H1 (cell line): ENCODE measurements at regions not wholly inside any gene's neighbourhood (a gene's known extent, or its start where the extent isn't known, plus 50 kb on each side); places are given as distances from the start of the nearest gene placed in this dataset.

Source experiments
- CTCF ChIA-PET: fragments of 300-600 bp; sonication (Branson Sonifier 250); formaldehyde crosslinking; loops from one replicate; lab custom pipeline; 2021; ENCODE audit not compliant: partially characterized antibody; lab: Charles Lee
- POLR2A ChIA-PET: fragments of 300-600 bp; sonication (Branson Sonifier 250); formaldehyde crosslinking; loops from one replicate; lab custom pipeline; 2021; ENCODE audit warnings: inconsistent platforms; ENCODE audit not compliant: partially characterized antibody; lab: Charles Lee
- DNase-seq, 2 experiments: peaks; one replicate each; pipeline versions ENCODE4 v3.0.0 to v3.0.0-alpha.2; 2010 to 2022; ENCODE audit warnings: low spot score in 2 of 2, low read depth in 1 of 2, mixed read lengths in 1 of 2
- FAIRE-seq: peaks from 2 replicates; lab custom pipeline; 2011; peaks lifted over from hg19 to GRCh38; lab: Jason Lieb, UNC
- H2AFZ ChIP-seq: 2 replicates; pipeline ENCODE4 v1.8.1; 2012; ENCODE audit warnings: low read length, inconsistent platforms
- H2AK5ac ChIP-seq: 2 replicates; pipeline ENCODE4 v1.6.1; 2013; ENCODE audit warnings: low read depth, low read length
- H2BK120ac ChIP-seq: replicated peaks from 2 replicates; pipeline ENCODE3; 2013; ENCODE audit warnings: low read depth, low read length, inconsistent platforms
- H2BK12ac ChIP-seq: 2 replicates; pipeline ENCODE4 v1.6.1; 2013; ENCODE audit warnings: low read depth, low read length
- H2BK15ac ChIP-seq: 2 replicates; pipeline ENCODE4 v1.6.1; 2013; ENCODE audit warnings: low read length
- H2BK20ac ChIP-seq: 2 replicates; pipeline ENCODE4 v1.6.1; 2013; ENCODE audit warnings: low read length
- H2BK5ac ChIP-seq: 2 replicates; pipeline ENCODE4 v1.6.1; 2013; ENCODE audit warnings: low read depth, low read length
- H3K14ac ChIP-seq: 2 replicates; pipeline ENCODE4 v1.6.1; 2013; ENCODE audit warnings: inconsistent platforms; ENCODE audit not compliant: insufficient read length
- H3K18ac ChIP-seq: 2 replicates; pipeline ENCODE4 v1.6.1; 2013; ENCODE audit warnings: low read length; ENCODE audit errors: extremely low read depth
- H3K23ac ChIP-seq: 2 replicates; pipeline ENCODE4 v1.6.1; 2013; ENCODE audit warnings: inconsistent platforms; ENCODE audit not compliant: insufficient read length
- H3K23me2 ChIP-seq: 2 replicates; pipeline ENCODE4 v1.6.1; 2013; ENCODE audit warnings: low read depth, low read length
- H3K27ac ChIP-seq: 2 replicates; pipeline ENCODE4 v1.6.1; 2011; ENCODE audit warnings: low read depth, low read length, inconsistent platforms
- H3K27me3 ChIP-seq, 4 experiments: replicated peaks in 1 of 4; 1 replicate in 1 of 4; 2 replicates in 3 of 4; pipeline versions ENCODE4 v1.6.1 to v1.8.1; 2011 to 2013; ENCODE audit warnings: low read length in 3 of 4, mild to moderate bottlenecking in 3 of 4, inconsistent platforms in 2 of 4, mixed read lengths in 2 of 4, moderate library complexity in 1 of 4; ENCODE audit not compliant: control insufficient read depth in 3 of 4, insufficient read depth in 3 of 4; ENCODE audit errors: extremely low read depth in 1 of 4
- H3K36me3 ChIP-seq, 4 experiments: 2 replicates each; pipeline versions ENCODE4 v1.6.1 to v1.8.1; 2011 to 2013; ENCODE audit warnings: mild to moderate bottlenecking in 4 of 4, low read length in 3 of 4, moderate library complexity in 2 of 4, control low read depth in 1 of 4, inconsistent platforms in 1 of 4; ENCODE audit not compliant: insufficient read depth in 4 of 4, control insufficient read depth in 2 of 4
- H3K4ac ChIP-seq: replicated peaks from 2 replicates; pipeline ENCODE3; 2013; ENCODE audit warnings: low read length, low read depth, mixed read lengths, inconsistent platforms; ENCODE audit not compliant: insufficient read length
- H3K4me1 ChIP-seq, 4 experiments: replicated peaks in 1 of 4; 1 replicate in 1 of 4; 2 replicates in 3 of 4; pipeline versions ENCODE4 v1.6.1 to v1.8.1; 2011 to 2013; ENCODE audit warnings: low read length in 3 of 4, inconsistent platforms in 2 of 4, mixed read lengths in 1 of 4; ENCODE audit not compliant: insufficient read depth in 4 of 4, control insufficient read depth in 3 of 4
- H3K4me2 ChIP-seq, 2 experiments: 2 replicates each; pipeline versions ENCODE4 v1.6.1 to v1.8.1; 2011 to 2013; ENCODE audit warnings: low read depth in 2 of 2, low read length in 2 of 2, control low read depth in 1 of 2, inconsistent platforms in 1 of 2, mild to moderate bottlenecking in 1 of 2; ENCODE audit not compliant: insufficient read depth in 1 of 2
- H3K4me3 ChIP-seq, 4 experiments: fragments of 200-600, 300-600 bp in 1 of 4; sonication (generic), shearing (Covaris generic), sonication (Bioruptor Twin) in 1 of 4; 2 replicates each; pipeline versions ENCODE4 v1.5.1 to v1.8.1; 2011 to 2016; ENCODE audit warnings: low read length in 4 of 4, low read depth in 3 of 4, control low read depth in 2 of 4, inconsistent platforms in 2 of 4, mild to moderate bottlenecking in 2 of 4, mixed read lengths in 1 of 4, moderate library complexity in 1 of 4; ENCODE audit not compliant: insufficient read depth in 2 of 4; ENCODE audit errors: extremely low read depth in 1 of 4
- H3K56ac ChIP-seq: replicated peaks from 2 replicates; pipeline ENCODE3; 2013; ENCODE audit warnings: low read depth, mild to moderate bottlenecking, mixed read lengths, low read length, inconsistent platforms; ENCODE audit not compliant: insufficient read length
- H3K79me1 ChIP-seq: 2 replicates; pipeline ENCODE4 v1.6.1; 2013; ENCODE audit warnings: low read depth, low read length, control low read depth
- H3K79me2 ChIP-seq, 2 experiments: 2 replicates each; pipeline versions ENCODE4 v1.6.1 to v1.8.1; 2012 to 2013; ENCODE audit warnings: low read length in 2 of 2, mild to moderate bottlenecking in 2 of 2, inconsistent platforms in 1 of 2; ENCODE audit not compliant: insufficient read depth in 2 of 2, control insufficient read depth in 1 of 2
- H3K9ac ChIP-seq, 4 experiments: replicated peaks in 1 of 4; 1 replicate in 1 of 4; 2 replicates in 3 of 4; pipeline versions ENCODE4 v1.6.1 to v1.8.1; 2011 to 2013; ENCODE audit warnings: low read depth in 3 of 4, low read length in 3 of 4, control low read depth in 2 of 4, mild to moderate bottlenecking in 2 of 4, moderate library complexity in 2 of 4, inconsistent platforms in 1 of 4; ENCODE audit errors: extremely low read depth in 1 of 4
- H3K9me3 ChIP-seq, 2 experiments: 2 replicates each; pipeline versions ENCODE4 v1.6.1 to v1.8.1; 2012 to 2013; ENCODE audit warnings: mild to moderate bottlenecking in 2 of 2, moderate library complexity in 2 of 2, control low read depth in 1 of 2, inconsistent platforms in 1 of 2, low read depth in 1 of 2, low read length in 1 of 2, mixed read lengths in 1 of 2; ENCODE audit not compliant: insufficient read depth in 2 of 2
- H4K20me1 ChIP-seq, 2 experiments: replicated peaks in 1 of 2; 2 replicates each; pipeline versions ENCODE3 to v1.8.1; 2011 to 2013; ENCODE audit warnings: inconsistent platforms in 2 of 2, low read length in 2 of 2, mild to moderate bottlenecking in 1 of 2; ENCODE audit not compliant: insufficient read depth in 2 of 2, control insufficient read depth in 1 of 2
- H4K5ac ChIP-seq: 2 replicates; pipeline ENCODE4 v1.6.1; 2013; ENCODE audit warnings: low read length, low read depth, mixed read lengths, inconsistent platforms; ENCODE audit not compliant: insufficient read length
- H4K8ac ChIP-seq: 2 replicates; pipeline ENCODE4 v1.8.0; 2013; ENCODE audit warnings: mild to moderate bottlenecking, moderate library complexity, low read length, inconsistent platforms; ENCODE audit not compliant: insufficient read depth; ENCODE audit errors: extremely low read depth
- H4K91ac ChIP-seq: replicated peaks from 2 replicates; pipeline ENCODE3; 2013; ENCODE audit warnings: low read length, mixed read lengths, inconsistent platforms; ENCODE audit not compliant: insufficient read length
- CBX5 ChIP-seq: fragments of 300-800, 300-1000 bp; sonication (generic); IDR thresholded peaks from 2 replicates; pipeline ENCODE4 v1.7.1; 2016; ENCODE audit warnings: antibody characterized with exemption, low read length, low read depth
- HDAC2 ChIP-seq, 2 experiments: fragments of 300-600 bp in 1 of 2; sonication (generic) in 1 of 2; IDR thresholded peaks; 2 replicates each; pipeline ENCODE4 v1.6.1; 2011 to 2012; ENCODE audit warnings: low read depth in 2 of 2, low read length in 2 of 2, mild to moderate bottlenecking in 2 of 2, moderate library complexity in 2 of 2, borderline replicate concordance in 1 of 2, inconsistent platforms in 1 of 2
- JUND ChIP-seq: IDR thresholded peaks from 2 replicates; pipeline ENCODE4 v1.6.1; 2011; ENCODE audit warnings: mild to moderate bottlenecking, improper control_type of control experiment, low read length
- KDM1A ChIP-seq: fragments of 200-600, 300-600 bp; sonication (generic); IDR thresholded peaks from 2 replicates; pipeline ENCODE4 v1.7.1; 2016; ENCODE audit warnings: mild to moderate bottlenecking, low read length, borderline replicate concordance
- KDM4A ChIP-seq: IDR thresholded peaks from one replicate; pipeline ENCODE4 v1.7.1; 2012; ENCODE audit warnings: low read depth, mild to moderate bottlenecking, moderate library complexity, low read length, inconsistent platforms; ENCODE audit not compliant: severe bottlenecking
- PHF8 ChIP-seq: fragments of 200-600 bp; sonication (generic); conservative IDR thresholded peaks from 2 replicates; pipeline ENCODE4 v1.7.1; 2012; ENCODE audit warnings: low read depth, mild to moderate bottlenecking, inconsistent platforms, low read length, moderate library complexity
- POLR2A ChIP-seq, 2 experiments: IDR thresholded peaks; 1 replicate in 1 of 2; 2 replicates in 1 of 2; pipeline ENCODE4 v1.6.1; 2011; ENCODE audit warnings: low read depth in 2 of 2, low read length in 2 of 2, mild to moderate bottlenecking in 2 of 2; ENCODE audit errors: control extremely low read depth in 1 of 2
- RAD21 ChIP-seq, 2 experiments: IDR thresholded peaks in 1 of 2; conservative IDR thresholded peaks in 1 of 2; 2 replicates each; pipeline ENCODE4 v1.6.1; 2011; ENCODE audit warnings: low read depth in 2 of 2, low read length in 2 of 2, improper control_type of control experiment in 1 of 2, inconsistent platforms in 1 of 2, mild to moderate bottlenecking in 1 of 2, moderate library complexity in 1 of 2
- SUZ12 ChIP-seq: fragments of 200-600 bp; sonication (generic); IDR thresholded peaks from 2 replicates; pipeline ENCODE4 v1.6.1; 2012; ENCODE audit warnings: mild to moderate bottlenecking, inconsistent platforms, low read length, moderate library complexity, mixed read lengths
- TAF7 ChIP-seq: optimal IDR thresholded peaks from 2 replicates; pipeline ENCODE3; 2011; ENCODE audit warnings: low read depth, mild to moderate bottlenecking, inconsistent platforms, low read length, moderate library complexity, borderline replicate concordance
- TBP ChIP-seq: IDR thresholded peaks from 2 replicates; pipeline ENCODE4 v1.6.1; 2011; ENCODE audit warnings: low read depth, low read length, improper control_type of control experiment
- WGBS, 2 experiments: shearing (Covaris generic) in 1 of 2; methylation state at CpG; one replicate each; pipeline versions ENCODE4 v1.1.6 to v1.1.7; 2013 to 2015; ENCODE audit warnings: low lambda C conversion rate in 2 of 2, mixed read lengths in 2 of 2, inconsistent platforms in 1 of 2, low coverage in 1 of 2, missing lambda C conversion rate in 1 of 2; ENCODE audit not compliant: insufficient replicate concordance in 2 of 2, insufficient coverage in 1 of 2, insufficient read length in 1 of 2; ENCODE audit errors: extremely low coverage in 1 of 2, missing lambda C conversion rate in 1 of 2; 5-methylcytosine and 5-hydroxymethylcytosine counted together
- TF ChIP-seq, protein P1 (sequence below), 3 experiments: IDR thresholded peaks; 1 replicate in 2 of 3; 2 replicates in 1 of 3; pipeline versions ENCODE4 v1.5.1 to v1.6.1; 2011; ENCODE audit warnings: low read length in 3 of 3, mild to moderate bottlenecking in 3 of 3, inconsistent platforms in 2 of 3, low read depth in 1 of 3, moderate library complexity in 1 of 3; ENCODE audit not compliant: insufficient read depth in 1 of 3; ENCODE audit errors: control extremely low read depth in 1 of 3

- no peak for FAIRE-seq
- TF ChIP-seq KDM1A (no peak), KDM4A (no peak), TAF7 (no peak), HDAC2 (IDR thresholded peaks at IDR 0.05; ENCODE audit: borderline replicate concordance in 1 of 2, low read depth in 2 of 2, low read length in 2 of 2) (no peak), JUND (no peak), SUZ12 (no peak), POLR2A (IDR thresholded peaks at IDR 0.05; ENCODE audit: control extremely low read depth in 1 of 2, low read depth in 2 of 2, low read length in 2 of 2) (no peak), CBX5 (no peak), TBP (no peak), PHF8 (no peak), RAD21 (IDR thresholded peaks at IDR 0.05 in 1 of 2, conservative IDR thresholded peaks at IDR 0.05 in 1 of 2; ENCODE audit: low read depth in 2 of 2, low read length in 2 of 2) (no peak)
- TF ChIP-seq, protein P1, sequence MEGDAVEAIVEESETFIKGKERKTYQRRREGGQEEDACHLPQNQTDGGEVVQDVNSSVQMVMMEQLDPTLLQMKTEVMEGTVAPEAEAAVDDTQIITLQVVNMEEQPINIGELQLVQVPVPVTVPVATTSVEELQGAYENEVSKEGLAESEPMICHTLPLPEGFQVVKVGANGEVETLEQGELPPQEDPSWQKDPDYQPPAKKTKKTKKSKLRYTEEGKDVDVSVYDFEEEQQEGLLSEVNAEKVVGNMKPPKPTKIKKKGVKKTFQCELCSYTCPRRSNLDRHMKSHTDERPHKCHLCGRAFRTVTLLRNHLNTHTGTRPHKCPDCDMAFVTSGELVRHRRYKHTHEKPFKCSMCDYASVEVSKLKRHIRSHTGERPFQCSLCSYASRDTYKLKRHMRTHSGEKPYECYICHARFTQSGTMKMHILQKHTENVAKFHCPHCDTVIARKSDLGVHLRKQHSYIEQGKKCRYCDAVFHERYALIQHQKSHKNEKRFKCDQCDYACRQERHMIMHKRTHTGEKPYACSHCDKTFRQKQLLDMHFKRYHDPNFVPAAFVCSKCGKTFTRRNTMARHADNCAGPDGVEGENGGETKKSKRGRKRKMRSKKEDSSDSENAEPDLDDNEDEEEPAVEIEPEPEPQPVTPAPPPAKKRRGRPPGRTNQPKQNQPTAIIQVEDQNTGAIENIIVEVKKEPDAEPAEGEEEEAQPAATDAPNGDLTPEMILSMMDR (IDR thresholded peaks at IDR 0.05; ENCODE audit: control extremely low read depth in 1 of 3, insufficient read depth in 1 of 3, low read depth in 1 of 3, low read length in 3 of 3), result no peak
Measured at GRCh38 chr9:13470836-13471235, 191.3 kb upstream of the MPDZ start.

More at GRCh38 chr9:13470836-13471235, 191.3 kb upstream of the MPDZ start:
- no peak overlapping the region for H2BK20ac ChIP-seq
- peaks cover 0 to 3% of the 10 kb centered on the region in 2 experiments; a peak in 1 of 4 replicates for H3K9me3 ChIP-seq
- 91% methylated on average over 3 of the region's 3 CpGs; no CpG with 5 or more reads in 1 of the 2 experiments for WGBS, 2 experiments
- H3K56ac ChIP-seq, result no peak overlapping the region
- no peak overlapping the region for H3K9ac ChIP-seq
- no peak overlapping the region for H2BK5ac ChIP-seq
- H2BK15ac ChIP-seq, result no peak overlapping the region
- no peak overlapping the region for H2BK12ac ChIP-seq
- no peaks in the 10 kb centered on the region for H3K79me1 ChIP-seq
- no peaks in the 10 kb centered on the region for H3K36me3 ChIP-seq
- DNase-seq, result no peak
- H3K27ac ChIP-seq, result no peak overlapping the region
- no peak overlapping the region for H3K4ac ChIP-seq
- H4K8ac ChIP-seq, result no peak overlapping the region
- H3K23ac ChIP-seq, result no peak overlapping the region
- no peak overlapping the region for H3K18ac ChIP-seq
- ChIA-PET CTCF (interaction anchor here (1.0 kb wide), 1 partner anchor 23 kb away, joined by 3 read pairs; no protein-coding TSS in a partner anchor), POLR2A (no interaction called here)
- H3K79me2 ChIP-seq, result no peaks in the 10 kb centered on the region
- H3K14ac ChIP-seq, result no peak overlapping the region
- no peak overlapping the region for H3K4me3 ChIP-seq
- no peaks in the 10 kb centered on the region for H3K4me1 ChIP-seq
- no peak overlapping the region for H2AK5ac ChIP-seq
- no peak overlapping the region for H4K5ac ChIP-seq
- H3K23me2 ChIP-seq, result no peaks in the 10 kb centered on the region
- no peak overlapping the region for H2AFZ ChIP-seq
- H4K20me1 ChIP-seq, result no peaks in the 10 kb centered on the region
- H4K91ac ChIP-seq, result no peak overlapping the region
- H3K4me2 ChIP-seq, result no peak overlapping the region
- no peaks in the 10 kb centered on the region for H3K27me3 ChIP-seq
- H2BK120ac ChIP-seq, result no peak overlapping the region
